Ectodermal cell (in vitro differentiated cells): ENCODE measurements at regions not wholly inside any gene's neighbourhood (a gene's known extent, or its start where the extent isn't known, plus 50 kb on each side); places are given as distances from the start of the nearest gene placed in this dataset.
"Not testable (repeated sequence)": the region's sequence is repeated elsewhere in the genome, so short reads cannot be mapped to it uniquely, and the experiment has no call there.

Source experiments
- H3K27ac ChIP-seq: 2 replicates; pipeline ENCODE4 v1.7.0; 2013; ENCODE audit warnings: mild to moderate bottlenecking, low read depth, low read length; ENCODE audit not compliant: insufficient read depth, poor library complexity, severe bottlenecking
- H3K27me3 ChIP-seq: 2 replicates; pipeline ENCODE4 v1.7.0; 2013; ENCODE audit warnings: mild to moderate bottlenecking, low read length; ENCODE audit not compliant: insufficient read depth, control insufficient read depth, poor library complexity, severe bottlenecking
- H3K36me3 ChIP-seq: one replicate; pipeline ENCODE4 v1.7.0; 2013; ENCODE audit warnings: low read length; ENCODE audit not compliant: control insufficient read depth, insufficient read depth
- H3K4me1 ChIP-seq: one replicate; pipeline ENCODE4 v1.7.0; 2013; ENCODE audit warnings: low read length; ENCODE audit not compliant: control insufficient read depth, insufficient read depth
- H3K4me3 ChIP-seq: 2 replicates; pipeline ENCODE4 v1.7.0; 2013; ENCODE audit warnings: low read depth, low read length, control low read depth; ENCODE audit not compliant: insufficient read depth
- H3K9me3 ChIP-seq: 2 replicates; pipeline ENCODE4 v1.7.0; 2013; ENCODE audit warnings: mild to moderate bottlenecking, low read length, moderate library complexity; ENCODE audit not compliant: control insufficient read depth
- WGBS, 2 experiments: methylation state at CpG; one replicate each; pipeline ENCODE4 v1.1.7; 2013; ENCODE audit warnings: missing lambda C conversion rate in 2 of 2; 5-methylcytosine and 5-hydroxymethylcytosine counted together

DNA sequence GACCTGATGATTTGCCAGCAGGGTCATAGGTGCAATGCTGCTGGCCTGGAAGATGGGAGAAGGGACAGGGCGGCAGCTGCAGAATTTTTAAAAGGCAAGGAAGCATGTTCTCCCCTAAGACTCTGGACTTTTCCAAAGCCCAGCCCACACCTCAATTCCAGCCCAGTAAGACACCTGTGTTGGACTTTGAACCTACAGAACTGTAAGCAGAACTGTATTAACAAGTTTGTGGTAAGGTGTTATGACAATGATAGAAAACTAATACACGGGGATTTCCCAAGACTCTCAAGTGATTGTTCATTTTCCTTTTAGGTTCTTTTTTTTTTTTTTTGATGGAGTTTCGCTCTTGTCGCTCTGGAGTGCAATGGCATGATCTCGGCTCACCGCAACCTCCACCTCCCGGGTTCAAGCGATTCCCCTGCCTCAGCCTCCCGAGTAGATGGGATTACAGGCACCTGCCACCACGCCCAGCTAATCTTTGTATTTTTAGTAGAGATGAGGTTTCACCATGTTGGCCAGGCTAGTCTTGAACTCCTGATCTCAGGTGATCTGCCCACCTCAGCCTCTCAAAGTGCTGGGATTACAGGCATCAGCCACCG lies 53.0 kb upstream of the CYP2D6 start:
- not testable (repeated sequence) for H3K27me3 ChIP-seq, H3K27ac ChIP-seq, H3K36me3 ChIP-seq, H3K4me3 ChIP-seq, H3K9me3 ChIP-seq, H3K4me1 ChIP-seq
- 95 to 97% methylated on average over 11 of the region's 11 CpGs for WGBS, 2 experiments

DNA sequence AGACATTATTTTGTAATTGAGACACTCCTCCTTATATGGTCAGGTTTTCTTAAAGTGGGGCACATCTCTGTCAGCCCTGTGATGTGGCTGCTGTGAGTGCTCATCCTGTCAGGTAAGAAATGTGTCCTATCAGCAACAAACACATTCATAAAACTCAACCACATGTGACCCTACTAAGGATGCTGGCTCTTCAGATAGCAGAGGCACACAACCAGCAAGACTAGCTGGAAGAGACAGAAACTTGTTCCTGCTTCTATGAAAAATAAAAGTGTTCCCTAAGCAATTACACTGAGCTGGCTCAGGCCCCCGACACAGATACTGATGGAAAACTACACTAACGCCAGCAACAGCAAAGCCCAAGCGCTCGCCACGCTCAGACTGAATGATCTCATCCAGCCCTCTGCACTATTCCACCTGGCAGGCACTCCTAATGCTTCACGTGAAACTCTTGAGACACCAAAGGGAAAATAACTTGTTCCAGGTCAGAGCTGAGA lies 49.8 kb upstream of the CYP2D6 start:
- WGBS, 2 experiments: 92 to 94% methylated on average over 6 of the region's 6 CpGs
- Histone ChIP-seq H3K27me3 (no peaks in the 10 kb centered on the region), H3K4me1 (no peaks in the 10 kb centered on the region), H3K27ac (no peak overlapping the region), H3K4me3 (no peak overlapping the region), H3K9me3 (no peaks in the 10 kb centered on the region), H3K36me3 (no peaks in the 10 kb centered on the region)
